Karpas-422 (cell line): ENCODE measurements at regions not wholly inside any gene's neighbourhood (a gene's known extent, or its start where the extent isn't known, plus 50 kb on each side); places are given as distances from the start of the nearest gene placed in this dataset.
"Not testable (repeated sequence)": the region's sequence is repeated elsewhere in the genome, so short reads cannot be mapped to it uniquely, and the experiment has no call there.

Source experiments
- DNase-seq: peaks from one replicate; pipeline ENCODE4 v3.0.0-alpha.2; 2015
- H2AFZ ChIP-seq: fragments of 200-600 bp; sonication (generic); 2 replicates; pipeline ENCODE4 v1.6.1; 2014; ENCODE audit warnings: antibody characterized with exemption, low read length, mixed read lengths
- H3K27ac ChIP-seq: fragments of 200-600 bp; sonication (generic); 2 replicates; pipeline ENCODE4 v1.5.1; 2014; ENCODE audit warnings: mild to moderate bottlenecking, low read length, moderate library complexity
- H3K27me3 ChIP-seq: fragments of 200-600 bp; sonication (generic); 2 replicates; pipeline ENCODE4 v1.6.1; 2014; ENCODE audit warnings: low read length, mixed read lengths
- H3K36me3 ChIP-seq: fragments of 200-600 bp; sonication (generic); 2 replicates; pipeline ENCODE4 v1.6.1; 2014; ENCODE audit warnings: low read length, mixed read lengths; ENCODE audit not compliant: insufficient read depth
- H3K4me1 ChIP-seq: fragments of 200-600 bp; sonication (generic); 2 replicates; pipeline ENCODE4 v1.6.1; 2014; ENCODE audit warnings: mild to moderate bottlenecking, low read length, mixed read lengths
- H3K4me2 ChIP-seq: fragments of 200-600 bp; sonication (generic); 2 replicates; pipeline ENCODE4 v1.6.1; 2014; ENCODE audit warnings: low read length, low read depth, mild to moderate bottlenecking; ENCODE audit not compliant: poor library complexity, severe bottlenecking
- H3K4me3 ChIP-seq: fragments of 200-600 bp; sonication (generic); 2 replicates; pipeline ENCODE4 v1.5.1; 2014; ENCODE audit warnings: mild to moderate bottlenecking, antibody characterized with exemption, low read length, mixed read lengths
- H3K79me2 ChIP-seq: fragments of 200-600 bp; sonication (generic); 2 replicates; pipeline ENCODE4 v1.6.1; 2014; ENCODE audit warnings: mild to moderate bottlenecking, low read length, mixed read lengths
- H3K9ac ChIP-seq: fragments of 200-600 bp; sonication (generic); 2 replicates; pipeline ENCODE4 v1.6.0; 2014; ENCODE audit warnings: low read length
- H3K9me2 ChIP-seq: fragments of 200-600 bp; sonication (generic), shearing (Covaris generic); replicated peaks from 2 replicates; pipeline ENCODE4 v1.6.0; 2014; ENCODE audit warnings: mild to moderate bottlenecking, low read length, moderate library complexity; ENCODE audit not compliant: insufficient read depth
- H3K9me3 ChIP-seq: fragments of 300-700, 200-600 bp; sonication (generic); 2 replicates; pipeline ENCODE4 v1.6.1; 2014; ENCODE audit warnings: low read length, mixed read lengths
- H4K20me1 ChIP-seq: fragments of 200-600 bp; sonication (generic); 2 replicates; pipeline ENCODE4 v1.6.1; 2014; ENCODE audit warnings: mild to moderate bottlenecking, antibody characterized with exemption, low read length, low read depth; ENCODE audit not compliant: insufficient read depth

GRCh38 chr9:31174681-31175080 lies 1209.8 kb upstream of the ACO1 start:
- no peaks in the 10 kb centered on the region for H4K20me1 ChIP-seq
- no peak overlapping the region for H3K9ac ChIP-seq
- no peaks in the 10 kb centered on the region for H3K9me2 ChIP-seq
- H3K4me1 ChIP-seq, result no peaks in the 10 kb centered on the region
- peaks cover 8% of the 10 kb centered on the region; the same call in 1 of the 2 replicates for H3K9me3 ChIP-seq
- no peak overlapping the region for H3K27ac ChIP-seq
- no peak overlapping the region for H3K4me2 ChIP-seq
- no peaks in the 10 kb centered on the region for H3K27me3 ChIP-seq
- H3K4me3 ChIP-seq, result no peak overlapping the region
- no peaks in the 10 kb centered on the region for H3K36me3 ChIP-seq
- no peak overlapping the region for H2AFZ ChIP-seq
- no peaks in the 10 kb centered on the region for H3K79me2 ChIP-seq
- no peak for DNase-seq

DNA sequence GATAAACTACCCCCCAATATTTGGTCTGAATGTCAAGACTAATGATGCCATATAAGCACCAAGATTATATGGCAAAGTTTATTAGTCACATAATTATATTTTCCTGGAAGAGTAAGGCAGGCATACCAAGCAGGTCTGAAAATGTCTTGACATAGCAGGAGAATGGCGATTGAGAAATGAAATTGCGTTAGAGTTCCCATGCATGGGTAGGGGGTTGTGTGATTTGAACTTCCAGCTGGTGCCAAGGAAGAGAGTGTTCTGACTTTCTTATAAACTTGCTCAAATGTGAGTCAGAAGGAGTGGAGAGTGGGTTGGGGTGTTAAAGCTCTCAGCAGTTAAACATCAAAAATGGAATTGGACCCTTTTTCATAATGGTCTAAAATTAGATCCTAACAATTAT lies 1200.6 kb upstream of the ACO1 start:
- Histone ChIP-seq H3K4me1 (no peaks in the 10 kb centered on the region), H3K36me3 (no peaks in the 10 kb centered on the region), H3K79me2 (no peaks in the 10 kb centered on the region), H3K27me3 (no peaks in the 10 kb centered on the region), H3K4me2 (no peak overlapping the region), H3K9me2 (no peaks in the 10 kb centered on the region), H3K9me3 (0 out of 2 replicates have a peak, but pooled peaks cover 6% of the 10 kb centered on the region), H2AFZ (no peak overlapping the region), H3K9ac (no peak overlapping the region), H4K20me1 (no peaks in the 10 kb centered on the region), H3K27ac (no peak overlapping the region), H3K4me3 (no peak overlapping the region)
- DNase-seq, result no peak

DNA sequence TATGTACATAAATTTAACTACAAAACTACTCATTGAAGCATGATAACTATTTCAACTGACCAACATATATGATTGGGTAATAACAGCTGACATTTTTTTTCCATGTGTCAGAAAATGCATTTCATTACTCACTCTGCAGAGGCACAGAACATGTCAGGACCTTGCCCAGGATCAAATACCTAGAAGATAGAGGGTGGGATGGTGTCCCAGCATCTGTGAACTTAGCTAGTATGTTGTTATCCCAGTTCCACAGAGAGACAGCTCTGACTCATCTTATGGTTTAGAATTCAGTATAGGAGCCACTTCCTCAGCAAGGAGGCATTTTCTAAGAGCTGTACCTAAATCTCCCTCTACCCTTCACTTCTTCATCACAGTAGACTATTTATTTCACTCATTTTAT lies 1198.6 kb upstream of the ACO1 start:
- no peak overlapping the region for H2AFZ ChIP-seq
- H3K36me3 ChIP-seq, result no peaks in the 10 kb centered on the region
- H3K4me3 ChIP-seq, result no peak overlapping the region
- no peaks in the 10 kb centered on the region for H4K20me1 ChIP-seq
- H3K9me2 ChIP-seq, result no peaks in the 10 kb centered on the region
- no peaks in the 10 kb centered on the region for H3K79me2 ChIP-seq
- H3K4me2 ChIP-seq, result no peak overlapping the region
- H3K9me3 ChIP-seq, result 0 out of 2 replicates have a peak, but pooled peaks cover 6% of the 10 kb centered on the region
- H3K27me3 ChIP-seq, result no peaks in the 10 kb centered on the region
- no peak overlapping the region for H3K27ac ChIP-seq
- DNase-seq, result no peak
- H3K4me1 ChIP-seq, result no peaks in the 10 kb centered on the region
- no peak overlapping the region for H3K9ac ChIP-seq

DNA sequence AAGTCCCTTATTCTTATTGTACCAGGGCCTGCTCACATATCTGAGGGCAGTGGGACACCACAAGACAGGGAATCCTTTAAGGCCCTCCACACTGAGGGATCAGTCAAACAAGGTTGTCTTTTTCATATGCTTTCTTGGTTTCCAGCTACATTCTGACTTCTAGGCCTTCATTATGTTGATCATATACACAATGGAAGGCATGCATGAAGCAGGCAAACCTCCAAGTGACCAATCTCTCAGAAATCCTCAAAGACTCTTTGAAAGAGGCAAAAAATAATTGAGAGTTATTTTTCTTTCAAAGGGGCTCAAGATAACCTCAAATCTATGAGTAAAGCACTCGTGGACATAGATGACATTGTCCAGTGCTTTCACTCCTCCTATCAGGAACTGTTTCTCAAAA lies 1195.9 kb upstream of the ACO1 start:
- H3K9me3 ChIP-seq, result 0 out of 2 replicates have a peak, but pooled peaks cover 2% of the 10 kb centered on the region
- DNase-seq, result no peak

GRCh38 chr9:31210978-31211570 lies 1173.4 kb upstream of the ACO1 start:
- no peaks in the 10 kb centered on the region for H3K4me1 ChIP-seq
- H2AFZ ChIP-seq, result no peak overlapping the region
- H3K9me3 ChIP-seq, result peaks cover 10% of the 10 kb centered on the region
- no peak overlapping the region for H3K4me2 ChIP-seq
- no peaks in the 10 kb centered on the region for H3K27me3 ChIP-seq
- H3K9ac ChIP-seq, result no peak overlapping the region
- no peaks in the 10 kb centered on the region for H3K79me2 ChIP-seq
- no peaks in the 10 kb centered on the region for H4K20me1 ChIP-seq
- H3K4me3 ChIP-seq, result no peak overlapping the region
- no peak for DNase-seq
- no peaks in the 10 kb centered on the region for H3K36me3 ChIP-seq
- no peak overlapping the region for H3K27ac ChIP-seq
- no peaks in the 10 kb centered on the region for H3K9me2 ChIP-seq

More for the DNA sequence above, 1195.9 kb upstream of the ACO1 start:
- Histone ChIP-seq H3K4me2 (no peak overlapping the region), H2AFZ (no peak overlapping the region), H3K4me3 (no peak overlapping the region), H3K79me2 (no peaks in the 10 kb centered on the region), H3K36me3 (no peaks in the 10 kb centered on the region), H4K20me1 (no peaks in the 10 kb centered on the region), H3K27me3 (no peaks in the 10 kb centered on the region), H3K9me2 (no peaks in the 10 kb centered on the region), H3K27ac (no peak overlapping the region), H3K4me1 (no peaks in the 10 kb centered on the region), H3K9ac (no peak overlapping the region)

- not testable (repeated sequence) for H3K27ac ChIP-seq, DNase-seq, H3K79me2 ChIP-seq, H3K9me2 ChIP-seq, H2AFZ ChIP-seq, H3K36me3 ChIP-seq, H3K9ac ChIP-seq, H3K4me2 ChIP-seq, H3K4me1 ChIP-seq, H4K20me1 ChIP-seq, H3K27me3 ChIP-seq, H3K4me3 ChIP-seq
- peaks cover 18% of the 10 kb centered on the region for H3K9me3 ChIP-seq
Observed at GRCh38 chr9:31229976-31230375, 1154.5 kb upstream of the ACO1 start.

DNA sequence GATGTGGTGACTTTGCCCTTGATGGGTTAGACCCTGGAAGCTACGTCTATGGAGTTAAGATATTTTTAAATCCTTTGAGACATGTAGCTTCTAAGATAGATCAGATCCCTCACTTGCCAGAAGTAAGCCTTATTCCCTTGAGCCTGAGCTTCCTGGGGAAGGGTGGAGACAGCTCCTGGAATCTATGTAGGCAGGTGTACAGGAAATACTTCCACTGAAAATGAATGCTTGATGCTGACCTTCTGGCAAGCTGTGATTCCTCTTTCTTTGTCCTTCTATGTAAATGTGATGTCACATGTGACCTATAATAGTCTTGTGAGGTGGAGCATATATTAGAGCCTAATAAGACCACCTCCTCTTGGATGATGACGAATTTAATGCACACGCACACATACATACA lies 1152.0 kb upstream of the ACO1 start:
- no peak overlapping the region for H2AFZ ChIP-seq
- no peak overlapping the region for H3K4me3 ChIP-seq
- H4K20me1 ChIP-seq, result no peaks in the 10 kb centered on the region
- no peaks in the 10 kb centered on the region for H3K9me2 ChIP-seq
- DNase-seq, result no peak
- peaks cover 18% of the 10 kb centered on the region for H3K9me3 ChIP-seq
- H3K9ac ChIP-seq, result no peak overlapping the region
- H3K27ac ChIP-seq, result no peak overlapping the region
- H3K79me2 ChIP-seq, result no peaks in the 10 kb centered on the region
- no peaks in the 10 kb centered on the region for H3K4me1 ChIP-seq
- no peaks in the 10 kb centered on the region for H3K36me3 ChIP-seq
- no peaks in the 10 kb centered on the region for H3K27me3 ChIP-seq
- H3K4me2 ChIP-seq, result no peak overlapping the region

DNA sequence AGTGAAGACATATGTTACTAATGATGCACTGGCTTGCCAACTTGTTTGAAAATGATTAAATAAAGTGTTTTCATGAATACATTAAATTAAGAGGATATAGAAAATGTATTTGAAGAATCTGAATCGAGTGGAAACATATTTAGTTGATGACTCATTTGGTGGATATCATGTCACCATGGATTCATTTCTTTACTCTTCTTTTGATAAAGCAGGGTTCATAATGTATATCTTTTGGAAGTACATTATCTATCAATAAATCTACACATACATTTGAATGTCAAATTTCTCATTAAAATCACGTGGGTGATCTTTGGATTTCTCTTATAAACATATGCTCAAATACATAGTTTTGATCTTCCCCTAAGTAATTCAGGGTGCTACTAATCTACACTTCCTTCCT lies 1148.1 kb upstream of the ACO1 start:
- Histone ChIP-seq H3K4me1 (no peaks in the 10 kb centered on the region), H3K79me2 (no peaks in the 10 kb centered on the region), H3K27ac (no peak overlapping the region), H3K36me3 (no peaks in the 10 kb centered on the region), H3K27me3 (no peaks in the 10 kb centered on the region), H3K9me2 (no peaks in the 10 kb centered on the region), H2AFZ (no peak overlapping the region), H3K4me3 (no peak overlapping the region), H3K9me3 (peaks cover 15% of the 10 kb centered on the region), H3K9ac (no peak overlapping the region), H3K4me2 (no peak overlapping the region), H4K20me1 (no peaks in the 10 kb centered on the region)
- DNase-seq, result no peak

- H4K20me1 ChIP-seq, result no peaks in the 10 kb centered on the region
- no peak overlapping the region for H2AFZ ChIP-seq
- H3K27ac ChIP-seq, result no peak overlapping the region
- H3K79me2 ChIP-seq, result no peaks in the 10 kb centered on the region
- H3K4me2 ChIP-seq, result no peak overlapping the region
- H3K36me3 ChIP-seq, result no peaks in the 10 kb centered on the region
- no peaks in the 10 kb centered on the region for H3K9me2 ChIP-seq
- no peak overlapping the region for H3K4me3 ChIP-seq
- no peaks in the 10 kb centered on the region for H3K4me1 ChIP-seq
- H3K27me3 ChIP-seq, result no peaks in the 10 kb centered on the region
- H3K9ac ChIP-seq, result no peak overlapping the region
- H3K9me3 ChIP-seq, result peaks cover 16% of the 10 kb centered on the region; the same call in 1 of the 2 replicates
- no peak for DNase-seq
Observed at GRCh38 chr9:31243386-31243785, 1141.1 kb upstream of the ACO1 start.
